SIG-M5 (cell line): ENCODE measurements at regions not wholly inside any gene's neighbourhood (a gene's known extent, or its start where the extent isn't known, plus 50 kb on each side); places are given as distances from the start of the nearest gene placed in this dataset.
"Not testable (repeated sequence)": the region's sequence is repeated elsewhere in the genome, so short reads cannot be mapped to it uniquely, and the experiment has no call there.

Experiments
- DNase-seq: peaks from one replicate; lab custom pipeline; 2025; lab: John Stamatoyannopoulos, UW

DNA sequence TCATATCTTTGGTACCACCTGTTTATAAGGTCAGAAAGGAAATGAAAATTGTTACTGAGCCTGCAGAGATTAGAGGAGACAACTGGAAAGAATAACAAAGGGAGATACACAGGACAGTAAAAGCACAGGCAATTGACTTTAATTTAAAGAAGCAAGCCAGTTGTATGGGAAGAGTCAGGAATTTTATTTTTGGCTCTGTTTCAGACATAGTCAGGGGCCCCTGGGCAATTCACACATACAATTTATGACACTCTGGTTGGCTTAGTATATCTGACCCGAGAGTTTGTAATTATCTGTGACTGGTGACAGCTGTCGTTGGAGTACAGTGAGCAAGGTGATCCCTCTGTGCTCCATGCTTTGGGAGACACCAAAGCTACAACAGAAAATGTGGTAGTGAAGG is 591.9 kb upstream of the NECTIN3 start:
- DNase-seq, result no peak

DNA sequence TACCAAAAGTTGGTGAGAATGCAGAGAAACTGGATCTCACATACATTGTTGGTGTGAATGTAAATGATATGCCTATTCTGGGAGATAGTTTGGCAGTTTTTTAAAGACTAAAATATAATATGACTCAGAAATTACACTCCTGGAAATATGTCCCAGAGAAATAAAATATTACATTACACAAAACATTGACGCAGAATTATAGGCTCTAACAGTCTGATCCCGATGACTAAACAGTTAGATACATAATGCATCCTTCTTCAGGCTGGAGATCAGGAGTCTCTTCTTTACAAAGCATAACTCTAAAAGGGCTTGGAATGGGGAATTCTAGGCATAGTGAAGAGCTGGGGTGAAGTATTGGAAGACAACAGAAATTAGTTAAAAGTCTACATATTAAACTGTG is 586.2 kb upstream of the NECTIN3 start:
- DNase-seq, result no peak

DNA sequence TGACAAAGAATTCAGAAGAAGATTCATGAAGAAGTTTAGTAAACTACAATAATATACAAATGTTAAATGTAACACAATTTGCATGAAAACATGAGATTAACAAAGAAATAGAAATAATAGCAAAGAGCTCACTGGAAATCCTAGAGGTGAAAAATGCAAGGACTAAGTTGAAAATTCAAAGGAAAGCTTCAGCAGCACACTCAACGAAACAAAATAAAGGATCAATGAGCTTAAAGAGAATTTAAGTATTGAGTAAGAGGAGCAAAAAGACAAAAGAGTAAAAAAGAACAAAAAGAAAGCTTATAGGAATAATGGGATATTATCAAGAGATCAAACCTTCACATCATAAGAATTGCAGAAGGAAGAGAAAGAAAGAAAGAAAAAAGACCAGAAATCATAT is 583.8 kb upstream of the NECTIN3 start:
- no peak for DNase-seq

DNA sequence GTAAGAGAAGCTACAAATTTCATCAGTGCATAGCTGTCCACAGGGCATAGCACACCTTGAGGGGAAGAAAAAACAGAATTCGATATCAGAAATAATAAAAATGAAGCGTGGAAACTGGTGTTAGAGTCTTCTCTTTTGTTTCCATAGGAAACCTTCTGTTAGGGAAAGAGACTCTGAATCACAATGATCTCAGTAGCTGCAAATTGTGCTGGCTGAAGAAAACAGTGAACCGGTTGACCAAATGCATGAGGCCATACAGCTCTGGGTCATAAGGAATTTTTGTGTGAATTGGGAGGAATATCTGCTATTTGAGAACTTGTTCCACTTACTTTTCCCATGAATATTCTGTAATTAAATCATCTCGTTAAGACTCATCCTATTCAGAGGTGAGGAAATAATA is 580.2 kb upstream of the NECTIN3 start:
- DNase-seq, result no peak

DNA sequence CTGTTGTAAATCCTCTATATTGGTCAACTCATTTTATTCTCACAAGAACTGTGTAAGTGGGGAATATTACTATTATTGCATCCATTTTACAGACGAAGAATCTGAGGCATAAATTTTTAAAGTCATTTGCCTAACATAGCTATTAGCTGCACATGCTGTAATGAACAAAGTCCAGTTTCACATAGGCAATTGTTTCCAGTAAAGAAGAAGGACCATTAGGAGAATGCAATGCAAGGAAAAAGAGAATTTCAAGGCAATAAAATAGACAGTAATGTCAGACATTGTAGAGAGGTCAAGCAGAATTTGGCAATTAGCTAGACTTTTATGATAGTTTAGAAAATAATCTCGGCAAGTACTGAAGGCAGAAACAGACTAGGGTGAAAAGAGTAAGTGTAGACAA is 578.7 kb upstream of the NECTIN3 start:
- DNase-seq, result no peak

DNA sequence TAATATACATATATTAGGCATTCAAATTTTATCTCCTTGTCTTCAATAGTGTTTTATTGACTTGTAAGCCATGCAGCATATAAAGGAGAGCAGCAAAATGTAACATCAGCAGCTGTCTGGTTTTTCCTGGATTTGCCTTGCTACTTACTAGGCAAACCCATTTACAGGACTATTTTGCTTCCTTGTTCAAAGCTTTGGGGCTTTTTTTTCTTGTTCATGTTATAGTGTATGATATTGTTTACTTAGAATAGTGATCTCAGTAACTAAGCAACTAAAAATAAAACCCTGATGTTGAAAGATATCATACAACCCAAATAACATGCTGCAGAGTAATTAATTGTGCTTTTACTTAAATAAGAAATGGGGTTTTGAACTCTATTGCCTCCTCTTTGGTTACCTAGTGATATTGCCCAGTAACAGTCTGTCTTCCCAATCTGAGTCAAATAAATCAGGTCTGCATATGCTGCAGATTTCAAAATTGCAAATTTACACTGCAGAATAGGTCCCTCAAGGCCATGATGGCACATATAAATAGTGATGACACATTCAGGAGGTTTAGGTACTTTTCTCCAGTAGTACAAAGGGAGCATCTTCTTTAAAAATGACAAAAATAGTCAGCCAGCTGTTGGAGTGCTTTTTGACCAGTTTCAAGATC is 578.1 kb upstream of the NECTIN3 start:
- no peak for DNase-seq

DNA sequence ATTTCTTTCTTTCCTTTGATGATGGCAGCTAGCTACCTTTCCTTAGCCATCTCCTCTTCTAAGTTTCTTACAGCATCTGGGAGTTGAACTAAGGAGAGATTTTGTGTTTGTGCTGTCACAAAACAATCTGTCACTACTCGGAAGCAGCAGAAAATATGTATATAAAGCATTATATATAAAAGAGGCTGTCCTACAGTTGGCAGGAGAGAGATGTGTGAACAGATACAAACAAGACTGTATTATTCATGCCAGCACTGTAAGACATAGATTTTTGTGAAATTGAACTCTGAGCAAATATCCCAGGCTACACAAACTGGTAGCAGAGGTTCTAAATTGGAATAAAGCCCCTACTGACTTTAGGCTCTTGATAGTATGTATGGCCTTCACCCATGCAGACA is 577.5 kb upstream of the NECTIN3 start:
- no peak for DNase-seq

DNA sequence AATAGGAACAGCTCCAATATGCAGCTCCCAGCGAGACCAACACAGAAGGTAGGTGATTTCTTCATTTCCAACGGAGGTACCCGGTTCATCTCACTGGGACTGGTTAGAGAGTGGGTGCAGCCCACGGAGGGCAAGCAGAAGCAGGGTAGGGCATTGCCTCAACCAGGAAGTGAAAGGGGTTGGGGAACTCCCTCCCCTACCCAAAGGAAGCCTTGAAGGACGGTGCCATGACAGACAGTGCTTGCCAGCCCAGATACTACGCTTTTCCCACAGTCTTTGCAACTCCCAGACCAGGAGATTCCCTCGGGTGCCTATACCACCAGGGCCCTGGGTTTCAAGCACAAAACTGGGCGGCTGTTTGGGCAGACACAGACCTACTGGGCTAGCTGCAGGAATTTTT is 576.9 kb upstream of the NECTIN3 start:
- DNase-seq, result no peak

DNA sequence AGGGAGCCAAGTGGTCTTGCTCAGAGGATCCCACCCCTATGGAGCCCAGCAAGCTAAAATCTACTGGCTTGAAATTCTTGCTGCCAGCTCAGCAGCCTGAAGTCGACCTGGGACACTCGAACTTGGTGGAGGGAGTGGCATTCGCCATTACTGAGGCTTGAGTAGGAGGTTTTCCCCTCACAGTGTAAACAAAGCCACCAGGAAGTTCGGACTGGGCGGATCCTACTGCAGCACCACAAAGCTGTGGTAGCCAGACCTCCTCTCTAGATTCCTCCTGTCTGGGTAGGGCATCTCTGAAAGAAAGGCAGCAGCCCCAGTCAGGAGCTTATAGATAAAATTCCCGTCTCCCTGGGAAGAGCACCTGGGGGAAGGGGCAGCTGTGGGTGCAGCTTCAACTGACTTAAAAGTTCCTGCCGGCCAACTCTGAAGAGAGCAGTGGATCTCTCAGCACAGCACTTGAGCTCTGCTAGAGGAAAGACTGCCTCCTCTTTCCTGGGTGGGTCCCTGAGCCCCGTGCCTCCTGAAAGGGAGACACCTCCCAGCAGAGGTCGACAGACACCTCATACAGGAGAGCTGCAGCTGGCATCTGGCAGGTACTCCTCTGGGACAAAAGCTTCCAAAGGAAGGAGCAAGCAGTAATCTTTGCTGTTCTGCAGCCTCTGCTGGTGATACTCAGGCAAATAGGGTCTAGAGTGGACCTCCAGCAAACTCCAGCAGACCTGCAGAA is 576.3 kb upstream of the NECTIN3 start:
- DNase-seq, result no peak

DNA sequence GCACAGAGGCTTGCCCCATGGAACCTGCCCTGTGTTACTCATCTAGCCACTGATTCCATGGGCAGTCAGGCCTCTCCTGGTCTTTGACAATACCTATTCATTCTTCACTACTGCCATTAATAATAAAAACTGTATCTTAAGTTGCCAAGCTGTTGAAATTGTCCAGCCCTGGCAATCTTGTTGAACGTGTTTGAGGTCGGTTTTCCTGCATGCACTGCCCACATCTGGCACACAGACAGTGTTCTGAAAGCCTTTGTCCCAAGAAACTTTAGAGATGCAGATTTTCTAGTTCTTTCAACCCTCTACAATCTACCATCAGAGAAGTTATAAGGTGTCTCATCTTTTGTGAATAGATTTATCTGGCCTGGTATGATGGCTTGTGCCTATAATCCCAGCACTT is 567.2 kb upstream of the NECTIN3 start:
- no peak for DNase-seq

DNA sequence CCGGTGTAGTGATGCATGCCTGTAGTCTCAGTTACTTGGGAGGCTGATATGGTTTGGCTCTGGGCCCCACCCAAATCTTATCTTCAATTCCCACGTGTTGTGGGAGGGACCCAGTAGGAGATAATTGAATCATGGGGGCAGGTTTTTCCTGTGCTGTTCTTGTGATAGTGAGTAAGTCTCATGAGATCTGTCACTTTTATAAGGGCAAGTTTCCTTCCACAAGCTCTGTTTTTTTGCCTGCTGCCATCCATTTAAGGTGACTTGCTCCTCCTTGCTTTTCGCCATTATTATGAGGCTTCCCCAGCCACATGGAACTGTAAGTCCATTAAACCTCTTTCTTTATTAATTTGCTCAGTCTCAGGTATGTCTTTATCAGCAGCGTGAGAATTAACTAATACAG is 566.7 kb upstream of the NECTIN3 start:
- DNase-seq, result no peak

DNA sequence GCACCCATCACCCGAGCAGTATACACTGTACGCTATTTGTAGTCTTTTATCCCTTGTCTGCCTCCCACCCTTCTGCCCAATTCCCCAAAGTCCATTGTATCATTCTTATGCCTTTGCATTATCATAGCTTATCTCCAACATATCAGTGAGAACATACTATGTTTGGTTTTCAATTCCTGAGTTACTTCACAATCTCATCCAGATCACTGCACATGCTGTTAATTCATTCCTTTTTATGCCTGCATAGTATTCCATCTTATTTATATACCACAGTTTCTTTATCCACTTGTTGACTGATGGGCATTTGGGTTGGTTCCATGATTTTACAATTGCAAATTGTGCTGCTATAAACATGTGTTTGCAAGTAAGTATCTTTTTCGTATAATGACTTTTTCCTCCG is 564.7 kb upstream of the NECTIN3 start:
- no peak for DNase-seq

DNA sequence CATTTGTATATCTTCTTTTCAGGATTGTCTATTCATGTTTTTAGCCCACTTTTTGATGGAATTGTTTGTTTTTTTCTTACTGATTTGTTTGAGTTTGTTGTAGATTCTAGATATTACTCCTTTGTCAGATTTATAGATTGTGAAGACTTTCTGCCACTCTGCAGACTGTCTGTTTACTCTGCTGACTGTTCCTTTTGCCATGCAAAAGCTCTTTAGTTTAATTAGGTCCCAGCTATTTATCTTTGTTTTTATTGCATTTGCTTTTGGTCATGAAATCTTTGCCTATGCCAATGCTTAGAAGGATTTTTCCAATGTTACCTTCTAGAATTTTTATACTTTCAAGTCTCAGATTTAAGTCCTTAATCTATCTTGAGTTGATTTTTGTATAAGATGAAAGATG is 564.0 kb upstream of the NECTIN3 start:
- not testable (repeated sequence) for DNase-seq

DNA sequence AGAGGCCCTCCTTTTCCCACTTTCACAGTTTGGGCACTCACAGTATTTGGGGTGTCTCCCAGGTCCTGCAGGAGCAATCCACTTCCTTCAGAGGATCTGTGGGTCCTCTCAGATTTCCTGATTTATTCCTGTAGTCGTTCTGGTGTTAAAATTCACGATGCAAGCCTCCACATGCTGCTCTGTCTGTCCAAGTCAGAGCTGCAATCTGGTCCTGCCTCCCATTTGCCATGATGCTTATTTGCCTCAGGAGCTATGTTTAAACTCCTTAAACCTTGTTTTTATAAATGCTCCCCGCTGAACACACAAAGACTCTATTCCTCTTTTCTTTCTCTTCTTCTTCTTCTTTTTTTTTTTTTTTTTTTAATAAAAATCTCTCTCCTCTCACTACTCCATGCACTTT is 558.7 kb upstream of the NECTIN3 start:
- DNase-seq, result no peak

DNA sequence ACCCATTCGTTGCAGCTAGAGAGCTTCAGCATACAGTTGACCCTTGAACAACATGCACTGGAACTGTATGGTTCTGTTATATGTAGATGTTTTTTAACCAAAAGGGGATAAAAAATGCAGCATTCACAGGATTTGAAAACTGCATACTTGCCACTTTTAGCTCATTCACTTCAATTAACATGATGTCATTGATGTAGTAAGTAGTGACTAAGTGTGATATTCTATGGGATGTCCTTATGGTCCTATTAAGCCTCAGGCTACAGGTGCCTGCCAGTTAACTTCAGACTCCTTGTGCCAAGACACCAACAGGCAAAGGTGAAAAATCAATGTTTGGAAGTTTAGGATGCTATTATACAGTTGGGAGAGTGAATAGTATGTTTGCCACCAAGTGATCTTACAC is 553.6 kb upstream of the NECTIN3 start:
- no peak for DNase-seq

DNA sequence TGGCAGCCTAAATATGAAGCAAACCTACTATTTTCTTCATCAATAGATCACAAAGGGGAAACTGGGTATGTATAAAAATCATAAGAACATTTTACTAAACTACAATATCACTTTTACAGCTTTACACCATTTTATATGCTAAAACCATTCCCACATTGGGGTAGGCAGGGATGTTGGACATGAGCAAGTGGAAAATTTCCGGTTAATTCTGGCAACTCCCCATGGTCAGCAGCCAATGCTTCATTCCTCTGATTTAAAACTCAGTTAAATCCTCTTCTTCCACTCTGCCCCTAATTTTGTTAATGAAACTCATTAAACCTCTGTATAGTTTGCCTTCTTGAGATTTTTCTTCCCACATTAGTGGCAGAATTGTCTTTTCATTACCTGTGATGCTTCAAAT is 552.5 kb upstream of the NECTIN3 start:
- DNase-seq, result no peak

DNA sequence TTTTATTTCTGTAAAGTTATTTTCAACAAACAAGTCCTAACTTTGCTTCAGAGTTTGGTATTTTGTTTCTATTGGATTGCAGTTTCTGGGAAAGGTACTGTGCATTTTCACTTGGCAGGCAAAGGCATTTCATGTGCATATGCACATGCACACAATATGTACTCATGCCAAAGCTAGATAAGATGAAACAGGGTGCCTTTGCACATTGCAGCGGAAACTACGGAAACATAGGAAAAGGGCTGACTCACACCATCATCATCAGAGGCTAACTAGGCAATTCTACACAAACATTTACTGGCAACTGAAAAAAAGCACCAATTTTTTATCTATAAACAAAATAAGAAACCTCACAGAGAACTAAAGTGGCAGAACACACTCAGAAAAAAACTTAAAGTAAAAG is 550.6 kb upstream of the NECTIN3 start:
- no peak for DNase-seq

DNA sequence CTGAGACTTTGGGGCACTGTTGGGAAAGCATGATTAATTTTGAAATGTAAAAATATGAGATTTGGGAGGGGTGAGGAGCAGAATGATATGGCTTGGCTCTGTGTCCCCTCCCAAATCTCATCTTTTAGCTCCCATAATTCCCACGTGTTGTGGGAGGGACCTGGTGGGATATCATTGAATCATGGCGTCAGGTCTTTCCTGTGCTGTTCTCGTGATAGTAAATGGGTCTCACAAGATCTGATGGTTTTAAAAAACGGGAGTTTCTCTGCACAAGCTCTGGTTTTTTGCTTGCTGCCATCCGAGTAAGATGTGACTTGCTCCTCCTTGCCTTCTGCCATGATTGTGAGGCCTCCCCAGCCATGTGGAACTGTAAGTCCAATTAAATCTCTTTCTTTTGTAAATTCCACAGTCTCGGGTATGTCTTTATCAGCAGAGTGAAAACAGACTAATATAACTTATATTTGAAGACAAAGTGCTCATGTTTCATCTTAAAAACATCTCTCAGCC is 546.0 kb upstream of the NECTIN3 start:
- not testable (repeated sequence) for DNase-seq

DNA sequence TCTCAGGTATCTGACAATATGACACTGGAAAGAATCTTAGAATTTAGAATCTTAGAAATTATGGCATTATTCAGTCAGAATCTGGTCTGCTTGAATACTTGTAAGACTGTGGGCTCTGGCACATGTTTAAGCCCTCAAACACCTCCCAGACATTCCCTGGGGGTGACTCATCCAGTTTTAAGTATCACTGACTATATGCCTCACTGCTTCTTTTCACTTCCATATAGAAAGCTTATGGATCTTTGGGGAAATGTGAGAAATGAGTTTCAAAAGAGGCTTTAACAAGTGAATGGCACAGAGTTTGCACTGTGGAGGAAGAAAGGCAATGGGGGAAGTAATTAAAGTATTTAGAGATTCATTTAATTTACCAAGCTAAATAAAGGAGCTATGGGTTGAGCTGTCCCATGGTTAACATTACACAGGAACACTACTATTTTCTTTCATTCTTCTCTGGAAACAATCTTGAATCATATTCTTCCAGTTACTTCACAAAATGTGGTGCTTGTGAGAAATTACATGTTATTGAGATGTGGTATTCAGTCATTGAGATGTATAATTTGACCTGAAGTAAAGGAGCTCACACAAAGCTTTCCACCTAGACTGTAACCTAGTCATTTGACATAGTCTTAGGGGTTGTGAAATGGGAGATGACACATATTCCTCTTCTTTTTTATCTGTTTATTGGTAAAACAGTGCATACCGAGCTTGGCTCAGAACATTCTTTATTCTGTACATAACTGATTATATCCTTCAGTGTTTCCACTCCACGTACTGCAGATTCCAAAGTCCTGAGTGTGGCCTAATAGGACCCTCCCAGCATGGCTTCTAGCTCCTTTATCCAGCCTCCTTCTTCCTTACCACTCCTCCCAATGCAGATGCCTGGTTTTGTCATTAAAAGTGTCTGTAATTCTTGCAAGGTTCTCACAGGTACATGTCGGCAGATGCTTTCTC is 544.6 kb upstream of the NECTIN3 start:
- DNase-seq, result no peak

DNA sequence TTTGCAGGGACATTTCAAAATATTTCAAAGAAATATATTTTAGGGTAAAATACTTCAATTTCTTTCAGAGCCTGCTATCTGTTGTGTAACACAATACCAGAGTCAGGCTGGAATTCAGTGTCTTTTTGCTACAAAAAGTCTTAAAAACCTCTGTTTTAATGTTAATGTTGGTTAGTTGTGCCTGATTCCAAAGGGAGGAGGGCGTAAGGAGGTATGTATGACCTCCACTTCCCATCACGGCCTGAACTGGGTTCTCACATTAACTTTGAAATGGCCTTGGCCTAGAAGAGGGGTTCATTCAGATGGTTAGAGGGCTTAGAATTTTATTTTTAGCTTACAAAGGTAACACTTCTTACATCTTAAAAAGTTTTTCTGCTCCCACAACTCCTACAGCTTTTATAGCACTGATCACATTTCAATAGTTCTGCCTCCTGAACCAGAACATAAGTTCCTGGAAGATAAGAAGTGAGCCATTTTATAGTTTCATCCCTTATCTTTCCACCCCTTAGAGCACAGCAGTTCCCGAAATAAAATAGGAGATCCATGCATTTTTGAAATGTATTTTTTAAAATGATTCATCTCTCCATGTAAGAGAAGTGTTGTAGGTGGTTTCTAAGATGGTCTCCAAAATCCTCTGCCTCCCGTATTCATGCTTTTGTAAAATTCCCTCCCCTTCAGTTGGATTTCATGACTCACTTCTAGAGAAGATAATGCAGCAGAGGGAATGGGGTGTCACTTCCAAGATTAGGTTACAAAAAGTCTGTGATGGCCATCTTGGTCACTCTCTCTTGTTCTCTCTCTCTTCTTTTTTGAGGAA is 543.1 kb upstream of the NECTIN3 start:
- no peak for DNase-seq

DNA sequence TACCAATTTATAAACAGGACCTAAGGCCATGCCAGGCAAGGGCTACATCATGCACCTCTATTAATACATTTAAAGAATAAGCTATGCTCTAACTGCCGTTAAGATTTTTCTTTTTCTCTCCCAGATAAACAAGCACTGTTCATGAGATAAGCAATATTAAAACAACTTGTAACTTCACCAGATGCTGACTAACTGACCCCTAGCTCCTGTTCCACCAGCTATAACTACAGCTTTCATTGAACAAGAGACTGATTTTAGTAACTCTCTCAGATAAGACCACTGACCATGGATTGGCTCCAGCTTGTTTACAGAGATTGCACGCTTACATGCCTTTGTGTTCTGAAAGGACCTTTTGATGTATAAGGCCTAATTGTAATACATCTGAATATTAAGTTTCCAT is 540.7 kb upstream of the NECTIN3 start:
- DNase-seq, result no peak

DNA sequence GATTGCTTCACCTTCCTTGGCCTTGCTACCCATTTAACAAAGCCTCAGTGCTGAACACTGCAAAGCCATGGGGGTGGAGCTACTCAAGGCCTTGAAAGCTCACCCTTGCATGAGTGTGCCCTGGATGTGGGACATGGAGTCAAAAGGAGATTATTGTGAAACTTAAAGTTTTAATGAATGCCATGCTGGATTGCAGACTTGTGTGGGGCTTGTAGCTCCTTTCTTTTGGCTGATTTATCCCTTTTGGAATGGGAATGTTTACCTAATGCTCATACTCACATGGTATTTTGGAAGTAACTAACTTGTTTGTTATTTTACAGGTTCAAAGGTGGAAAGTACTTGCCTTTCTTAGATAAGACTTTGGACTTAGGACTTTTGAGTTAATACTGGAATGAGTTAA is 538.5 kb upstream of the NECTIN3 start:
- no peak for DNase-seq
